Lung microvascular endothelial cell (primary cell): ENCODE measurements at regions not wholly inside any gene's neighbourhood (a gene's known extent, or its start where the extent isn't known, plus 50 kb on each side); places are given as distances from the start of the nearest gene placed in this dataset.

ENCODE experiments used
- DNase-seq, 2 donors: peaks; one replicate each; pipeline versions ENCODE4 v3.0.0 to v3.0.0-alpha.2; 2010; ENCODE audit warnings: low read depth in 2 of 2

DNA sequence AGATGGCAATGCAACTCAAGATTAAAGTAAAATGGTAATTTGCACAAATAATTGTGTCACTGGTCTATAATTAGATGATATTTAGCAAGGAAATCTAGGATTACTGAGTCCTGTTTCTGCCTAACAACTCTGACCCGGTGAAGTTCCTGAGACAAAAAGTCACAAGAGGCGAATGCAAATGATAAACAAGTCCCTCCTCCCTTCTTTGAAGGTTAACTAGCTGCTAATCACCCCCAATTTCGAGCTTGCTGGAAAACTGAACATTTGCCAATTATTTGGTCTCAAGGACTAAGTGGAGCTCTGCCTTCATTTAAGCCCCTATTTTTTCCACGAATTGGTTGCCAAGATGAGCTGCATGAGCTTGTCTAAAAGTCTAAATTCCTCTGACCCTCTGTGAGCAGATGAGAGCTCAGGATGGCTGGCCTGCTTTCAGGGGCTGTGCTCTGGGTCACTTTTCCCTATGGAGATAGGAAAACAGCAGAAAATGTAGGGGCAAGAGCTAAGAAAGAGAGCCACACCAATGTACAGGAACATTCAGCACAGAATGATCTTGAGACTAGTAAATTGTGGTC lies 127.3 kb downstream of the MBL2 start:
- DNase-seq, result no peak

DNA sequence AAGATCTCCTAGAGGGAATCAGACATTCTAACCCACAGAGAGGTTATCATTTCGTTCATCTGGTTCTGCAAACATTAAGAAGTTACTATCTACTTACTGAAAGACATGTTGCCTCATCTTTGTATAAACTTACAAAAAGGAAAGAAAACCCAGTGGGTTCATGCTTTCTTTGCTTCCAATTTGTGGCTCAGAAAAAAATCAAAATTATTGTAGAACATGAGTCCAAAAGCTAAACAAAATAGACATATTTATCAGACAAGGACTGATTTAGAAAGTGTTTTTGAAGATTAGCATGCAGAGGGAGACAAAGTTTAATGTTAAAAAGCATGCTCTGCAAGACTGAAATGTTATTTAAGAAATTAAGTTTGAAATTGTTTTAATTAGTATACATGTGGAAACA lies 123.1 kb downstream of the MBL2 start:
- DNase-seq, result no peak

DNA sequence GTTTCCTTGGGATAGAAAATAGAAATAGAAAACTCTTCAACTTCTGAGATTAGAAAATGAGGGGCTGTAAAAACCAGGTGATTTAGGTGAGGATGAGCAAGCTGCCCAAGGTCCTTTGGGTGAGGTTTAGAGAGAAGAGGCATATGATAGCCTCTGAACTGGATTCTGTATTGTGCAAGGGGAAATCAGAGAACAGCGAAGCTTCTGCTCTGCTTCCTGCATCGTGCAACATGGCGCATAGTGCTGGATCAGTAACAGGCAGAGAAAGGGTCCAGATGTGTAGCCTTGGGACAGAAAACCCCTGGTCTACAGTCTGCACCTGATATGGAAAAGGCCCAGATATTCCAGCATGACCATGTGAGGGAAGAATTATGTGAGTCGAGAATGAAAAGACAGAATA lies 121.7 kb downstream of the MBL2 start:
- no peak for DNase-seq

DNA sequence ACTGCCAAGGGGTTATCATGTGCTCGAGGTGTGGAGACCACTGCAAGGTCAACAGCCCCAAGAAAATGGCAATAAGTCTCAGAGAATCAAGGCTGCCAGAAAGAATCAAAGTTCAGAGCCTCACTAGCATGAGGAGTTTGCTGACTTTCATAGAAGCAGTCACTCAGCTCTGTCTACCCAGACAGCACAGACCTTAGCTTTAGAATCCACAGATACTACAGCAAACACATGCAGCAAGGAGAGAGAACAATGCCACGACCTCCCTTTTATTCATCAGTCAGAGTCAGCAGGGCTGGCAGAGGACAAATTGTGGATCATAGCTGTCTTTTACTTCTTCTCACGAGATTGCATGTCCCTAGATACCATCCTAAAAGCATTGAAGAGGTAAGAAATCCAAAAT lies 121.3 kb downstream of the MBL2 start:
- DNase-seq, result no peak

DNA sequence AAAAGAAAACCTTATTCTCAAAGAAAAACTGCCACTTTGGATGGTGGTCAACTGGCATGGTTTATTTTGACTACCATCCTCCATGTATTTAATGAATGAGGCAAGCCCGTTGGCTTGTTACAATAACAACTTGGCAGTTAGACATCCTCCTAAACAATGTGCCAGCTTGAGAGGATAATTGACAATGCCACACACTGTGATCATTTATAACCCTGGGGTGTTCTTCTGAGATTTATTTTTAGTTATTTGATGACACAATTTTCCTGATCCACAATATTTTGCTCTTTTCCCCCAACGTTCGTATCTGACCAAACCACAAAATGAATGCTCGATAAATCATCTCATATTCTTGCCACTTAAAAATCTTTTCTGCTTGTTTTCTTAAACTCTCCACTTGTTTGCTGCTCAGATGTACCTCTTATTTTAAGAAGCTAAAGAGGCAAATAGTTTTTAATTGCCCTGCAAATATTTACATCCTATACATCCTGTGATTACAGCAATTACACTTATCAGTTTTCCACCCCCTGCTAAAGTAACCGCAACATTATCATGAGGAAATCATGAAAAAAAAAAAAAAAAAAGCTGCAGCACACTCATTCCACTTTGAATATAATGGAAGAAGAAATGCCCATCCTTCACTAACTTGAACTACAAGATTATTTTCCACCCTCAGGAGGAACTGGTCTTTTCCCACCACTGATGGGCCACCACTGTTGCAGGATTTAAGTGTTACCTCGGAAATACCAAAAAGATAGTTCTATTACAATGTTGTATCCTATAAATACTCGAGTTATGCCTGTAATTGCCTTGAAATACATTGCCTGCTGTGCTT lies 119.9 kb downstream of the MBL2 start:
- peak in 1 of 2 donors; percentile 37 for DNase-seq

DNA sequence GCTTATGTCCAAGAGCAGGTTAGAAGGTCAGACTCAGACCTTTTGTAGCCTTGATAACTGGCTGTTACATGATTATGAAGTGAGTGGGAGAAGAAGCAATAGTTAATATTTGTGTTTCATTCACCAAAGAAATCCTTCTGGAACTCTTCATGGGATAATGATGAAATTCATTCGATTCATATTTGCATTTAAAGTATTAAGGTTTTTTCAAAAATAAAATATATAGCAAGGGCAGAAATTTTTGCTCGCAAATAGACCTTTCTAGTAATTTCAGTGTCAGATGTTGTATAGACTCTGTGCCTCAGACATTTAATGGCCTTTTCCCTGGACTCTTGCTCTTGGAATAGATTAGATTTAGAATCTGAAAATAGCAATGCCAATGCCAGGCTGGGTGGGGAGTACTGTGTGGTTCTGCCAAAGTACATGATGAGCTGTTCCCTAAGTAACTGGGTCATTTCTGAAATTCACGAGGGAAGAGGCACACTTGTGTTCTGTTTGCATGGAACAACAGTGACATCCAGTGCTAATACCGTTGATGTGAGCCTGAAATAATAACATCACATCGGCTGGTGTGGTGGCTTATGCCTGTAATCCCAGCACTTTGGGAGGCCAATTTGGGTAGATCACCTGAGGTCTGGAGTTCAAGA lies 119.2 kb downstream of the MBL2 start:
- DNase-seq, result no peak

GRCh38 chr10:52654201-52654600 lies 118.4 kb downstream of the MBL2 start:
- no peak for DNase-seq

DNA sequence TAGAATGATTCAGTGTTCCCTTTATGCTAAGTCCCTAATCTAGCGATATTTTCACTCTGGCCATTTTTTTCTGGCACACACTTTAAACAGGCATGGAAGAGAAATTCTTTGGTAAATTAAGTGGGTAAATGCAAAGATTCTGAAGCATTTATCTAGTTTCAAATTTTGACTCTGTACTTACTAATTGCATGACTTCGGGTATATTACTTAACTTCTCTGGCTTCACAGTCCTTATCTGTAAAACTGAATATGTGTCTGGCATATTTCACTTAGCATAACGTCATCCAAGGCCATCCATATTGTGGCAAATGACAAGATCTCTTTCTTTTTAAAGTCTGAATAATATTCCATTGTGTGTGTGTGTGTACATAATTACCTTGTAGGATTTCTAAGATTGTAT lies 114.5 kb downstream of the MBL2 start:
- DNase-seq, result no peak

- DNase-seq, result peak in 1 of 2 donors; percentile 81
These were observed 113.5 kb downstream of the MBL2 start for GRCh38 chr10:52659085-52659484.

- DNase-seq, result no peak
These were observed 110.3 kb downstream of the MBL2 start for GRCh38 chr10:52662256-52662655.

- DNase-seq, result no peak
These were observed 109.4 kb downstream of the MBL2 start for GRCh38 chr10:52663161-52663560.

GRCh38 chr10:52664629-52665028 lies 108.0 kb downstream of the MBL2 start:
- DNase-seq, result no peak

GRCh38 chr10:52665821-52666220 lies 106.8 kb downstream of the MBL2 start:
- peak in 1 of 2 donors; percentile 78 for DNase-seq

- no peak for DNase-seq
These were observed 105.7 kb downstream of the MBL2 start for GRCh38 chr10:52666931-52667330.

- peak; percentile 6 to 83 for DNase-seq
These were observed 104.6 kb downstream of the MBL2 start for GRCh38 chr10:52668024-52668423.

- no peak for DNase-seq
These were observed 99.7 kb downstream of the MBL2 start for GRCh38 chr10:52672880-52673279.

DNA sequence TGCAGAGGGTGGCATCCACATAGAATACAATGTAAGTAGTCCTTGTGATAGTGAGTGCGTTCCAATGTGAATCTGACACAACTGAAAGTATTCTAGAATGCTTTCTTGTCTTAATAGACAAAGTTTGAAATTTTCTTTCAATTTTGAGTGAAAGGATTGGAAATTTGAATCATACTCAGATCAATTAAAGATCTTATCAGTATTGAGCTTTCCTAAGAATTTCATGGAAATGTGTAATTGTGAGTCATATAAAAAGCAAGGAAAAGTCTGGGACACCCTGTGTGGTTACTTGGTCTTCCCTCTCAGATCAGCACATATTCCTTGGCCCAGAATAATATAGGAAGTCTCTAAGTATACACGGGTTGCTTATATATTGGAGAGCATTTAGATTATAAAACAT lies 99.1 kb downstream of the MBL2 start:
- DNase-seq, result no peak

GRCh38 chr10:52674474-52674873 lies 98.1 kb downstream of the MBL2 start:
- peak in 1 of 2 donors; percentile 37 for DNase-seq

GRCh38 chr10:52677086-52677485 lies 95.5 kb downstream of the MBL2 start:
- no peak for DNase-seq

- no peak for DNase-seq
These were observed 94.0 kb downstream of the MBL2 start for GRCh38 chr10:52678611-52679010.

- DNase-seq, result no peak
These were observed 93.5 kb downstream of the MBL2 start for GRCh38 chr10:52679117-52679516.

- DNase-seq, result no peak
These were observed 89.8 kb downstream of the MBL2 start for GRCh38 chr10:52682766-52683165.

- DNase-seq, result no peak
These were observed 88.8 kb downstream of the MBL2 start for GRCh38 chr10:52683776-52684175.
